Gastroesophageal sphincter (tissue), 4 donors: ENCODE measurements at regions not wholly inside any gene's neighbourhood (a gene's known extent, or its start where the extent isn't known, plus 50 kb on each side); places are given as distances from the start of the nearest gene placed in this dataset.

Experiments used
- ATAC-seq: fragments of 150-250 bp; one replicate; pipeline ENCODE4 v1.9.1; 2016; ENCODE audit warnings: mild to moderate bottlenecking, moderate library complexity
- H3K27ac ChIP-seq, 4 donors: fragments of 200-600 bp; sonication (generic) in 3 of 4; 1 replicate in 3 of 4; 2 replicates in 1 of 4; pipeline ENCODE4 v1.5.1; 2016 to 2019
- H3K27me3 ChIP-seq: fragments of 200-600 bp; sonication (generic); one replicate; pipeline ENCODE4 v1.5.1; 2019
- H3K36me3 ChIP-seq, 2 donors: fragments of 200-600 bp; sonication (generic); one replicate each; pipeline ENCODE4 v1.5.1; 2019; ENCODE audit warnings: control low read depth in 1 of 2
- H3K4me1 ChIP-seq, 3 donors: fragments of 200-600 bp; sonication (generic); 1 replicate in 2 of 3; 2 replicates in 1 of 3; pipeline ENCODE4 v1.5.1; 2016 to 2019; ENCODE audit warnings: control low read depth in 2 of 3
- H3K4me3 ChIP-seq, 2 donors: fragments of 200-600 bp; sonication (generic); one replicate each; pipeline ENCODE4 v1.5.1; 2019; ENCODE audit warnings: mild to moderate bottlenecking in 1 of 2, moderate library complexity in 1 of 2
- H3K9me3 ChIP-seq, 3 donors: fragments of 200-600 bp; sonication (generic); one replicate each; pipeline ENCODE4 v1.5.1; 2017 to 2019; ENCODE audit warnings: control low read depth in 2 of 3
- EP300 ChIP-seq: sonication (generic); formaldehyde crosslinking; IDR thresholded peaks from one replicate; pipeline ENCODE4 v1.6.1; 2017; ENCODE audit warnings: antibody characterized with exemption, mild to moderate bottlenecking
- POLR2A ChIP-seq, 2 donors: fragments of 450-650 bp; IDR thresholded peaks; one replicate each; pipeline ENCODE4 v1.6.1; 2017; ENCODE audit warnings: antibody characterized with exemption in 2 of 2, mild to moderate bottlenecking in 2 of 2, moderate library complexity in 1 of 2
- POLR2AphosphoS5 ChIP-seq: sonication (generic); formaldehyde crosslinking; IDR thresholded peaks from one replicate; pipeline ENCODE4 v1.6.1; 2017; ENCODE audit warnings: antibody characterized with exemption
- WGBS, 2 donors: methylation state at CpG; one replicate each; pipeline ENCODE4 v1.1.5; 2018; ENCODE audit warnings: low coverage in 1 of 2; 5-methylcytosine and 5-hydroxymethylcytosine counted together
- TF ChIP-seq, protein P1 (sequence below), 4 experiments: fragments of 200-600 bp in 2 of 4; fragments of 450-650 bp in 2 of 4; sonication (generic) in 1 of 4; IDR thresholded peaks; one replicate each; pipeline ENCODE4 v1.5.1; 2017 to 2019; ENCODE audit warnings: antibody characterized with exemption in 4 of 4, mild to moderate bottlenecking in 2 of 4, moderate library complexity in 2 of 4

DNA sequence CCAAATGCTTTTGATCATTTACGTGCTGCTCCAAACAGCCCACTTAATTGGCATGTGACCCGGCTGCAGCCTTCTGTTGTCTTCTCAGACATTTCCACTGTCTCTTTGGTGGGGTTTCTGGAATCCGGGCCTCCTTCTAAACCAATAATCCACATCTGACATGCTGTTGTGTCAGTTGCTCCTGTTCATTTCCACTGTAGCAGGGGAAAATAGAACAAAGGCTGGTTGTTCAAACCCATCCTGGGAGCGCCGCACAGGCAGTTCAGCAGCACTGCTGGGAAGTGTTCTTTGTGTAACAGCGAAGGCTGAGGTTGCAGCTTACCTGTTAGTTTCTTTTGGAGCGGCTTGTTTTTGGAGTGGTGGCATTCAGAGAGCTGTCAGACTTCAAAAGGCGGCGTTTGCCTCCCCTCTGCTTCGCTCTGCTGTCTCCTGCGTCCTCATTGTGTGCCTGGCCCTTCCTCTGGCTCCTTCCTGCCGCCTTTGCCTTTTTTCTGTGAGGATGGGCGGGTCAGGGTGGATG is 149.4 kb downstream of the SNX10 start:
- Histone ChIP-seq H3K9me3 (no peaks in the 10 kb centered on the region), H3K36me3 (no peaks in the 10 kb centered on the region), H3K4me1 (no peaks in the 10 kb centered on the region), H3K4me3 (no peak overlapping the region), H3K27ac (no peak overlapping the region), H3K27me3 (peaks cover 6% of the 10 kb centered on the region)
- 74 to 97% methylated on average over 6 to 9 of the region's 13 CpGs for WGBS, 2 donors
- TF ChIP-seq POLR2A (IDR thresholded peaks at IDR 0.05) (no peak), POLR2AphosphoS5 (no peak), EP300 (no peak)
- TF ChIP-seq, protein P1, sequence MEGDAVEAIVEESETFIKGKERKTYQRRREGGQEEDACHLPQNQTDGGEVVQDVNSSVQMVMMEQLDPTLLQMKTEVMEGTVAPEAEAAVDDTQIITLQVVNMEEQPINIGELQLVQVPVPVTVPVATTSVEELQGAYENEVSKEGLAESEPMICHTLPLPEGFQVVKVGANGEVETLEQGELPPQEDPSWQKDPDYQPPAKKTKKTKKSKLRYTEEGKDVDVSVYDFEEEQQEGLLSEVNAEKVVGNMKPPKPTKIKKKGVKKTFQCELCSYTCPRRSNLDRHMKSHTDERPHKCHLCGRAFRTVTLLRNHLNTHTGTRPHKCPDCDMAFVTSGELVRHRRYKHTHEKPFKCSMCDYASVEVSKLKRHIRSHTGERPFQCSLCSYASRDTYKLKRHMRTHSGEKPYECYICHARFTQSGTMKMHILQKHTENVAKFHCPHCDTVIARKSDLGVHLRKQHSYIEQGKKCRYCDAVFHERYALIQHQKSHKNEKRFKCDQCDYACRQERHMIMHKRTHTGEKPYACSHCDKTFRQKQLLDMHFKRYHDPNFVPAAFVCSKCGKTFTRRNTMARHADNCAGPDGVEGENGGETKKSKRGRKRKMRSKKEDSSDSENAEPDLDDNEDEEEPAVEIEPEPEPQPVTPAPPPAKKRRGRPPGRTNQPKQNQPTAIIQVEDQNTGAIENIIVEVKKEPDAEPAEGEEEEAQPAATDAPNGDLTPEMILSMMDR (IDR thresholded peaks at IDR 0.05) = no peak
- ATAC-seq = no peak

DNA sequence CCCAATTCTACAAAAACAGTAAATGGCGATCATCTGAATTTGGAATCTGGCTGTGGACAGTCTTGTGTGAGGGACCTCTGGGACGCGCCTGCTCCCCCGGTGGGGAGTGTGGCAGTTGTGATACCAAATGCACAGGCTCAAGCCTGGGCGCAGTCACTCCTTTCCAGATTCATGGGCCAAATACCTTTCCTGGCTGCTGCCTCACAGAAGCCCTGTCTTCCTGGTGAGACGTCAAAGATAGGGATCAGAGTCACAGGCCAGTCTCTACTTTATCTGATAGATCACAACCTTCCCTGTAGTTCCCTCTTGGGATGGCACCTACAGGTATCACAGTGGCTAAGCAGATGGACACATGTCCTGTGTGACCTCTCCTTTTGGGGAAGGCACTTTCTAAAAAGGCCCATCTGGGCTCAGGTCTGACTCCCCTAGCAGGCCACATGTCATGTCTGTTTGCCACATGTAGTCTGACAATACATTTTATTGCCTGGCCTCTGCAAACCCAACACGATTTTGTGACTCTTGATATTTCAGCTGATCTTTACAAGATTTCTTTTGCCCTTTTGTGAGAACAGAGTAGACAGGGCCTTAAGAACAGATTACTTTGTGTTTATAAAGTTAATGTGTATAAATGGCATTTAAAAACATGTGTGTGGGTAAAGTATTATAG is 150.1 kb downstream of the SNX10 start:
- Histone ChIP-seq H3K27ac (no peak overlapping the region), H3K27me3 (peaks cover 6% of the 10 kb centered on the region), H3K4me1 (no peaks in the 10 kb centered on the region), H3K9me3 (no peaks in the 10 kb centered on the region), H3K4me3 (no peak overlapping the region), H3K36me3 (no peaks in the 10 kb centered on the region)
- WGBS, 2 donors = 78 to 100% methylated on average over 3 to 5 of the region's 7 CpGs
- no peak for ATAC-seq
- TF ChIP-seq, protein P1 (IDR thresholded peaks at IDR 0.05) = no peak

DNA sequence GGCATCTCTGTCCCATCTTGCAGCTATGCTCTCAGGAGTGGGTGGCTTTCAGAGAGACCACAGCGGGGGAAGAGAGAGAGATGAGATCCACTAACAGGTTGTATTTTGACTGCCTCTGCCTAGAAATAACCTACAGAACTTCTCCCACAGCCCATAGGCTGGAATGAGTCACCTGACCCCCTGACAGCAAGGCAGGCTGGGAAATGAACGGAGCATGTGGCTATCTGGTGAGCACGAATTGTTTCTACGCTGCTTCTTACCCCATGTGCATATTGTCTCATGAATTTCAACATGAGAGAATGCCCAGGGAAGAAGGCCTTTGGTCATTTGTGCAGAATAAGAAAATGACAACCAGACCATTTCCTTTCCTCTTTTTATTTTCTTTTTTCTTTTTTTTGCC is 151.3 kb downstream of the SNX10 start:
- Histone ChIP-seq H3K9me3 (no peaks in the 10 kb centered on the region), H3K4me1 (no peaks in the 10 kb centered on the region), H3K27me3 (peaks cover 6% of the 10 kb centered on the region), H3K27ac (no peak overlapping the region), H3K36me3 (no peaks in the 10 kb centered on the region), H3K4me3 (no peak overlapping the region)
- 90 to 96% methylated on average over 3 to 4 of the region's 4 CpGs for WGBS, 2 donors
- TF ChIP-seq POLR2A (IDR thresholded peaks at IDR 0.05) (no peak), POLR2AphosphoS5 (no peak), EP300 (no peak)
- TF ChIP-seq, protein P1 (IDR thresholded peaks at IDR 0.05) = no peak
- ATAC-seq = no peak

DNA sequence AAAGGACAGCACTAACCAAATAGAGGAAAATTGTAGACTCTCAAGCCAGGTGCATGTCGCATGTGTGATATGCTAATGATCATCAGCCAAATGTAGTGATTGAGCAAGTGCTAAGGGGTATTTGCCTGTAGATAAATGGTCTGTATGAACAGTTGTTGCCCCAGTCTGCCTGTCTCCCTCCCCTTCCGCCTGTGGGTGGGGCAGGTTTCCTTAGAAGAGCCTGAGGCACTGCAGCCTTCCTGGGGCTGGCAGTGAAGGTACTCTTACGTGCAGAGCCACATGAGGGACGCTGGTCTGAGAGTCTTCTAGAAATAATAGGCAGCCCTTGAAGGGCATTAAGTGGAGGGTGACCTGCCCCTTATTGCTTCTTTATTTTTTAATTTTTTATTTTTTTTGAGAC is 152.1 kb downstream of the SNX10 start:
- ATAC-seq = no peak
- Histone ChIP-seq H3K4me3 (no peak overlapping the region), H3K27me3 (peaks cover 6% of the 10 kb centered on the region), H3K4me1 (no peaks in the 10 kb centered on the region), H3K36me3 (no peaks in the 10 kb centered on the region), H3K27ac (no peak overlapping the region), H3K9me3 (no peaks in the 10 kb centered on the region)
- 75 to 83% methylated on average over 3 to 4 of the region's 4 CpGs for WGBS, 2 donors
- TF ChIP-seq POLR2A (IDR thresholded peaks at IDR 0.05) (no peak), POLR2AphosphoS5 (no peak), EP300 (no peak)
- TF ChIP-seq, protein P1 (IDR thresholded peaks at IDR 0.05) = no peak

DNA sequence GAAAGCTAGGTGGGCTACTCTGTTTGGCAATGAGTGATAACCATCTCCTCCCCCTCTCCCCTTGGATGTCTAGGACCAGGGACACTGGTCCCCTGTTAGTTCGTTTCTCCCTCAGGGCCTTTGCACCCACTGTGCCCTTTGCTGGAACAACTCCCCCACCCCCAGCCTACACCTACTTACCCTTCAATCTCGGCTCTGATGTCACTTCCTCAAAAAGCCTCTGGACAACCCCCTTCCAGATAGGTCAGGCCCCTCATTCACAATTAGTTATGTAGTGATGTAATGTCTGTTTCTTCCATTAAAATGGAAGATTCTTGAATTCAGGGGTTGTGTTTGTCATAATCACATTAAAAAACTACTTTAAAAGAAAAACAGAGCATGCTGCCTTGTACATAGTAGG is 152.9 kb downstream of the SNX10 start:
- H3K36me3 ChIP-seq = no peaks in the 10 kb centered on the region
- no peak for ATAC-seq
- WGBS, 2 donors = 92% methylated on average over 2 of the region's 2 CpGs; no CpG with 5 or more reads in 1 of the 2 donors
- TF ChIP-seq POLR2A (IDR thresholded peaks at IDR 0.05) (no peak), EP300 (no peak), POLR2AphosphoS5 (no peak)
- TF ChIP-seq, protein P1 (IDR thresholded peaks at IDR 0.05) = no peak
- H3K9me3 ChIP-seq = no peaks in the 10 kb centered on the region
- H3K4me3 ChIP-seq = no peak overlapping the region
- H3K27ac ChIP-seq = no peak overlapping the region
- peaks cover 6% of the 10 kb centered on the region for H3K27me3 ChIP-seq
- H3K4me1 ChIP-seq = no peaks in the 10 kb centered on the region
